ENCODE measurements at regions not wholly inside any gene's neighbourhood (a gene's known extent, or its start where the extent isn't known, plus 50 kb on each side); places are given as distances from the start of the nearest gene placed in this dataset.

DNA sequence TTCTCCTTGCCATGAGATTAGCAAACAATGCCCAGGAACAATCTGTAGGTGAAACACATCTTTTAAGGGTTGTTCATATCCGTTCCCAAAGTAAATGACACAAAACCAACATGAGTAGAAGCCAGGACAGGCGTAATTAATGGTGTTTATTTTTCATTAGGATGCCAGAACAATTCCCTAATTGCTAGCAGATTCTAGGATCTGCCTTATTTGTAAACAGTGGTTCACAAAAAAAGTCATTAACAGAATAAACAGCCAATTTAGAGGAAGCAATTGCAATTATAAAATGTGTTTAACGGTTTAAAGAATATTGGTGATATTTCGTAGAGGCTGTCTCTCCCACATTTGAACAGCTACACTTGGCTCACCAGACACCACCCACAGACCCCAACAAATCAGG lies 250.6 kb upstream of the GPR26 start:
- TF ChIP-seq ZBTB21 (tag by site-specific recombination; IDR thresholded peaks at IDR 0.05) = no peak
- no peak for TF ChIP-seq ZBTB1 (tag by site-specific recombination; IDR thresholded peaks at IDR 0.05)
- TF ChIP-seq ZNF768 (tag by site-specific recombination; IDR thresholded peaks at IDR 0.05) = no peak
- TF ChIP-seq, protein P1, sequence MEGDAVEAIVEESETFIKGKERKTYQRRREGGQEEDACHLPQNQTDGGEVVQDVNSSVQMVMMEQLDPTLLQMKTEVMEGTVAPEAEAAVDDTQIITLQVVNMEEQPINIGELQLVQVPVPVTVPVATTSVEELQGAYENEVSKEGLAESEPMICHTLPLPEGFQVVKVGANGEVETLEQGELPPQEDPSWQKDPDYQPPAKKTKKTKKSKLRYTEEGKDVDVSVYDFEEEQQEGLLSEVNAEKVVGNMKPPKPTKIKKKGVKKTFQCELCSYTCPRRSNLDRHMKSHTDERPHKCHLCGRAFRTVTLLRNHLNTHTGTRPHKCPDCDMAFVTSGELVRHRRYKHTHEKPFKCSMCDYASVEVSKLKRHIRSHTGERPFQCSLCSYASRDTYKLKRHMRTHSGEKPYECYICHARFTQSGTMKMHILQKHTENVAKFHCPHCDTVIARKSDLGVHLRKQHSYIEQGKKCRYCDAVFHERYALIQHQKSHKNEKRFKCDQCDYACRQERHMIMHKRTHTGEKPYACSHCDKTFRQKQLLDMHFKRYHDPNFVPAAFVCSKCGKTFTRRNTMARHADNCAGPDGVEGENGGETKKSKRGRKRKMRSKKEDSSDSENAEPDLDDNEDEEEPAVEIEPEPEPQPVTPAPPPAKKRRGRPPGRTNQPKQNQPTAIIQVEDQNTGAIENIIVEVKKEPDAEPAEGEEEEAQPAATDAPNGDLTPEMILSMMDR (tag by site-specific recombination; IDR thresholded peaks at IDR 0.05) = no peak
- no peak for TF ChIP-seq ZNF335 (tag by site-specific recombination; conservative IDR thresholded peaks at IDR 0.05)
- TF ChIP-seq, protein P2, sequence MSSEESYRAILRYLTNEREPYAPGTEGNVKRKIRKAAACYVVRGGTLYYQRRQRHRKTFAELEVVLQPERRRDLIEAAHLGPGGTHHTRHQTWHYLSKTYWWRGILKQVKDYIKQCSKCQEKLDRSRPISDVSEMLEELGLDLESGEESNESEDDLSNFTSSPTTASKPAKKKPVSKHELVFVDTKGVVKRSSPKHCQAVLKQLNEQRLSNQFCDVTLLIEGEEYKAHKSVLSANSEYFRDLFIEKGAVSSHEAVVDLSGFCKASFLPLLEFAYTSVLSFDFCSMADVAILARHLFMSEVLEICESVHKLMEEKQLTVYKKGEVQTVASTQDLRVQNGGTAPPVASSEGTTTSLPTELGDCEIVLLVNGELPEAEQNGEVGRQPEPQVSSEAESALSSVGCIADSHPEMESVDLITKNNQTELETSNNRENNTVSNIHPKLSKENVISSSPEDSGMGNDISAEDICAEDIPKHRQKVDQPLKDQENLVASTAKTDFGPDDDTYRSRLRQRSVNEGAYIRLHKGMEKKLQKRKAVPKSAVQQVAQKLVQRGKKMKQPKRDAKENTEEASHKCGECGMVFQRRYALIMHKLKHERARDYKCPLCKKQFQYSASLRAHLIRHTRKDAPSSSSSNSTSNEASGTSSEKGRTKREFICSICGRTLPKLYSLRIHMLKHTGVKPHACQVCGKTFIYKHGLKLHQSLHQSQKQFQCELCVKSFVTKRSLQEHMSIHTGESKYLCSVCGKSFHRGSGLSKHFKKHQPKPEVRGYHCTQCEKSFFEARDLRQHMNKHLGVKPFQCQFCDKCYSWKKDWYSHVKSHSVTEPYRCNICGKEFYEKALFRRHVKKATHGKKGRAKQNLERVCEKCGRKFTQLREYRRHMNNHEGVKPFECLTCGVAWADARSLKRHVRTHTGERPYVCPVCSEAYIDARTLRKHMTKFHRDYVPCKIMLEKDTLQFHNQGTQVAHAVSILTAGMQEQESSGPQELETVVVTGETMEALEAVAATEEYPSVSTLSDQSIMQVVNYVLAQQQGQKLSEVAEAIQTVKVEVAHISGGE (tag by site-specific recombination; conservative IDR thresholded peaks at IDR 0.05; ENCODE audit: low read depth) = no peak
- no peak for TF ChIP-seq ZBTB20 (tag by site-specific recombination; IDR thresholded peaks at IDR 0.05)
- no peak for TF ChIP-seq ZBTB8A (tag by site-specific recombination; IDR thresholded peaks at IDR 0.05)
- TF ChIP-seq, protein P3, sequence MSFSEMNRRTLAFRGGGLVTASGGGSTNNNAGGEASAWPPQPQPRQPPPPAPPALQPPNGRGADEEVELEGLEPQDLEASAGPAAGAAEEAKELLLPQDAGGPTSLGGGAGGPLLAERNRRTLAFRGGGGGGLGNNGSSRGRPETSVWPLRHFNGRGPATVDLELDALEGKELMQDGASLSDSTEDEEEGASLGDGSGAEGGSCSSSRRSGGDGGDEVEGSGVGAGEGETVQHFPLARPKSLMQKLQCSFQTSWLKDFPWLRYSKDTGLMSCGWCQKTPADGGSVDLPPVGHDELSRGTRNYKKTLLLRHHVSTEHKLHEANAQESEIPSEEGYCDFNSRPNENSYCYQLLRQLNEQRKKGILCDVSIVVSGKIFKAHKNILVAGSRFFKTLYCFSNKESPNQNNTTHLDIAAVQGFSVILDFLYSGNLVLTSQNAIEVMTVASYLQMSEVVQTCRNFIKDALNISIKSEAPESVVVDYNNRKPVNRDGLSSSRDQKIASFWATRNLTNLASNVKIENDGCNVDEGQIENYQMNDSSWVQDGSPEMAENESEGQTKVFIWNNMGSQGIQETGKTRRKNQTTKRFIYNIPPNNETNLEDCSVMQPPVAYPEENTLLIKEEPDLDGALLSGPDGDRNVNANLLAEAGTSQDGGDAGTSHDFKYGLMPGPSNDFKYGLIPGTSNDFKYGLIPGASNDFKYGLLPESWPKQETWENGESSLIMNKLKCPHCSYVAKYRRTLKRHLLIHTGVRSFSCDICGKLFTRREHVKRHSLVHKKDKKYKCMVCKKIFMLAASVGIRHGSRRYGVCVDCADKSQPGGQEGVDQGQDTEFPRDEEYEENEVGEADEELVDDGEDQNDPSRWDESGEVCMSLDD (tag by site-specific recombination; IDR thresholded peaks at IDR 0.05) = no peak
- TF ChIP-seq SP2 (tag by site-specific recombination; IDR thresholded peaks at IDR 0.05) = no peak
- no peak for TF ChIP-seq REPIN1 (tag by site-specific recombination; IDR thresholded peaks at IDR 0.05; ENCODE audit: low read depth)
- TF ChIP-seq OVOL3 (tag by site-specific recombination; IDR thresholded peaks at IDR 0.05) = no peak
- TF ChIP-seq, protein P4, sequence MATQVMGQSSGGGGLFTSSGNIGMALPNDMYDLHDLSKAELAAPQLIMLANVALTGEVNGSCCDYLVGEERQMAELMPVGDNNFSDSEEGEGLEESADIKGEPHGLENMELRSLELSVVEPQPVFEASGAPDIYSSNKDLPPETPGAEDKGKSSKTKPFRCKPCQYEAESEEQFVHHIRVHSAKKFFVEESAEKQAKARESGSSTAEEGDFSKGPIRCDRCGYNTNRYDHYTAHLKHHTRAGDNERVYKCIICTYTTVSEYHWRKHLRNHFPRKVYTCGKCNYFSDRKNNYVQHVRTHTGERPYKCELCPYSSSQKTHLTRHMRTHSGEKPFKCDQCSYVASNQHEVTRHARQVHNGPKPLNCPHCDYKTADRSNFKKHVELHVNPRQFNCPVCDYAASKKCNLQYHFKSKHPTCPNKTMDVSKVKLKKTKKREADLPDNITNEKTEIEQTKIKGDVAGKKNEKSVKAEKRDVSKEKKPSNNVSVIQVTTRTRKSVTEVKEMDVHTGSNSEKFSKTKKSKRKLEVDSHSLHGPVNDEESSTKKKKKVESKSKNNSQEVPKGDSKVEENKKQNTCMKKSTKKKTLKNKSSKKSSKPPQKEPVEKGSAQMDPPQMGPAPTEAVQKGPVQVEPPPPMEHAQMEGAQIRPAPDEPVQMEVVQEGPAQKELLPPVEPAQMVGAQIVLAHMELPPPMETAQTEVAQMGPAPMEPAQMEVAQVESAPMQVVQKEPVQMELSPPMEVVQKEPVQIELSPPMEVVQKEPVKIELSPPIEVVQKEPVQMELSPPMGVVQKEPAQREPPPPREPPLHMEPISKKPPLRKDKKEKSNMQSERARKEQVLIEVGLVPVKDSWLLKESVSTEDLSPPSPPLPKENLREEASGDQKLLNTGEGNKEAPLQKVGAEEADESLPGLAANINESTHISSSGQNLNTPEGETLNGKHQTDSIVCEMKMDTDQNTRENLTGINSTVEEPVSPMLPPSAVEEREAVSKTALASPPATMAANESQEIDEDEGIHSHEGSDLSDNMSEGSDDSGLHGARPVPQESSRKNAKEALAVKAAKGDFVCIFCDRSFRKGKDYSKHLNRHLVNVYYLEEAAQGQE (tag by site-specific recombination; IDR thresholded peaks at IDR 0.05) = no peak
- no peak for TF ChIP-seq ZNF239 (tag by site-specific recombination; IDR thresholded peaks at IDR 0.05)

All from HEK293 (cell line).